GM23338 (cell line): ENCODE measurements at regions not wholly inside any gene's neighbourhood (a gene's known extent, or its start where the extent isn't known, plus 50 kb on each side); places are given as distances from the start of the nearest gene placed in this dataset.

Source experiments
- ATAC-seq: fragments of 200-7000 bp; cut with Tn5 transposase; 3 replicates; pipeline ENCODE4 v1.9.1; 2020
- DNase-seq: peaks from one replicate; pipeline ENCODE4 v3.0.0-alpha.2; 2015; ENCODE audit warnings: low spot score
- H2AFZ ChIP-seq: fragments of 200-600 bp; sonication (generic); 2 replicates; pipeline ENCODE4 v1.8.0; 2016; ENCODE audit warnings: antibody characterized with exemption, mild to moderate bottlenecking, moderate library complexity
- H3F3A ChIP-seq: fragments of 200-600 bp; sonication (generic); replicated peaks from 2 replicates; pipeline ENCODE4 v1.8.0; 2017; ENCODE audit warnings: antibody characterized with exemption, mixed run types, low read depth
- H3K27ac ChIP-seq: fragments of 200-600 bp; sonication (generic); 2 replicates; pipeline ENCODE4 v1.6.1; 2016; ENCODE audit warnings: low read depth
- H3K27me3 ChIP-seq: fragments of 200-600 bp; sonication (generic); 2 replicates; pipeline ENCODE4 v1.8.0; 2016; ENCODE audit warnings: mild to moderate bottlenecking, mixed run types, moderate library complexity; ENCODE audit not compliant: insufficient read depth
- H3K36me3 ChIP-seq: fragments of 200-600 bp; sonication (generic); 2 replicates; pipeline ENCODE4 v1.8.0; 2016; ENCODE audit warnings: mild to moderate bottlenecking; ENCODE audit not compliant: insufficient read depth
- H3K4me1 ChIP-seq: fragments of 200-600 bp; sonication (generic); 2 replicates; pipeline ENCODE4 v1.8.0; 2016; ENCODE audit warnings: mild to moderate bottlenecking, moderate library complexity; ENCODE audit not compliant: insufficient read depth
- H3K4me2 ChIP-seq: fragments of 200-600 bp; sonication (generic); 2 replicates; pipeline ENCODE4 v1.7.1; 2017; ENCODE audit warnings: mixed run types
- H3K4me3 ChIP-seq: fragments of 200-600 bp; sonication (generic); 2 replicates; pipeline ENCODE4 v1.6.1; 2016; ENCODE audit warnings: mixed run types
- H3K79me2 ChIP-seq: fragments of 200-600 bp; sonication (generic); replicated peaks from 2 replicates; pipeline ENCODE4 v1.8.0; 2017; ENCODE audit warnings: mild to moderate bottlenecking; ENCODE audit not compliant: insufficient read depth
- H3K9me2 ChIP-seq: fragments of 200-600 bp; sonication (generic); 2 replicates; pipeline ENCODE4 v1.8.0; 2017; ENCODE audit not compliant: insufficient read depth
- H4K20me1 ChIP-seq: fragments of 200-600 bp; sonication (generic); replicated peaks from 2 replicates; pipeline ENCODE4 v1.8.0; 2017; ENCODE audit warnings: mild to moderate bottlenecking; ENCODE audit not compliant: insufficient read depth
- H3K27ac Mint-ChIP-seq: 2 replicates; pipeline ENCODE4 v1.8.0; 2020; ENCODE audit warnings: inconsistent platforms, mild to moderate bottlenecking, moderate library complexity, mixed read lengths
- H3K27me3 Mint-ChIP-seq: 3 replicates; pipeline ENCODE4 v1.8.0; 2022; ENCODE audit warnings: low read depth, mild to moderate bottlenecking, moderate library complexity, mixed read lengths, inconsistent platforms; ENCODE audit not compliant: insufficient read depth, poor library complexity
- H3K36me3 Mint-ChIP-seq: 3 replicates; pipeline ENCODE4 v1.8.0; 2021; ENCODE audit warnings: low read depth, mild to moderate bottlenecking, inconsistent platforms, moderate library complexity, mixed read lengths
- H3K4me1 Mint-ChIP-seq: 3 replicates; pipeline ENCODE4 v1.8.0; 2020; ENCODE audit warnings: mild to moderate bottlenecking, inconsistent platforms, mixed read lengths
- H3K4me3 Mint-ChIP-seq: 3 replicates; pipeline ENCODE4 v1.8.0; 2021; ENCODE audit warnings: moderate library complexity, mild to moderate bottlenecking, inconsistent platforms, mixed read lengths
- H3K9me3 Mint-ChIP-seq: 3 replicates; pipeline ENCODE4 v1.8.0; 2020; ENCODE audit warnings: moderate library complexity, mild to moderate bottlenecking, inconsistent platforms, mixed read lengths
- CREB1 ChIP-seq: fragments of 250-450 bp; sonication (Bioruptor Pico); IDR thresholded peaks from 2 replicates; pipeline ENCODE4 v1.5.0; 2020; ENCODE audit warnings: low read depth, mild to moderate bottlenecking, moderate library complexity
- EZH2 ChIP-seq: fragments of 200-600 bp; sonication (generic); IDR thresholded peaks from one replicate; pipeline ENCODE4 v1.8.0; 2017; ENCODE audit warnings: antibody characterized with exemption, mild to moderate bottlenecking, low read depth; ENCODE audit not compliant: unreplicated experiment
- EZH2phosphoT487 ChIP-seq: fragments of 200-600 bp; sonication (generic); IDR thresholded peaks from one replicate; pipeline ENCODE4 v1.8.1; 2018; ENCODE audit warnings: antibody characterized with exemption; ENCODE audit not compliant: unreplicated experiment
- JUNB ChIP-seq: IDR thresholded peaks from one replicate; pipeline ENCODE4 v1.6.1; 2016; ENCODE audit warnings: antibody characterized with exemption; ENCODE audit not compliant: unreplicated experiment
- NANOG ChIP-seq: IDR thresholded peaks from 2 replicates; pipeline ENCODE4 v1.6.1; 2016; ENCODE audit warnings: antibody characterized with exemption, borderline replicate concordance
- POLR2AphosphoS5 ChIP-seq: IDR thresholded peaks from 2 replicates; pipeline ENCODE4 v1.6.1; 2016; ENCODE audit warnings: antibody characterized with exemption, low read depth
- STAT1 ChIP-seq: IDR thresholded peaks from one replicate; pipeline ENCODE4 v1.6.1; 2016; ENCODE audit warnings: antibody characterized with exemption; ENCODE audit not compliant: unreplicated experiment
- ZNF114 ChIP-seq: fragments of 250-450 bp; sonication (Bioruptor Pico); IDR thresholded peaks from 2 replicates; pipeline ENCODE4 v1.5.0; 2020; ENCODE audit warnings: mild to moderate bottlenecking, moderate library complexity
- ZNF331 ChIP-seq: fragments of 250-450 bp; sonication (Bioruptor Pico); IDR thresholded peaks from 2 replicates; pipeline ENCODE4 v1.5.0; 2020; ENCODE audit warnings: low read depth, mild to moderate bottlenecking, moderate library complexity
- TF ChIP-seq, protein P1 (sequence below): IDR thresholded peaks from one replicate; pipeline ENCODE4 v1.6.1; 2018; ENCODE audit warnings: antibody characterized with exemption; ENCODE audit not compliant: unreplicated experiment
- TF ChIP-seq, protein P2 (sequence below): fragments of 250-450 bp; sonication (Bioruptor Pico); IDR thresholded peaks from 2 replicates; pipeline ENCODE4 v1.5.0; 2020; ENCODE audit warnings: mild to moderate bottlenecking, moderate library complexity
- TF ChIP-seq, protein P3 (sequence below): IDR thresholded peaks from 2 replicates; pipeline ENCODE4 v1.6.1; 2016; ENCODE audit warnings: antibody characterized with exemption
- TF ChIP-seq, protein P4 (sequence below), 2 experiments: fragments of 200-600 bp in 1 of 2; sonication (generic) in 1 of 2; conservative IDR thresholded peaks; 2 replicates each; pipeline versions ENCODE4 v1.5.1 to v1.6.1; 2016 to 2017; ENCODE audit warnings: antibody characterized with exemption in 2 of 2, low read depth in 2 of 2, mild to moderate bottlenecking in 2 of 2, moderate library complexity in 1 of 2

DNA sequence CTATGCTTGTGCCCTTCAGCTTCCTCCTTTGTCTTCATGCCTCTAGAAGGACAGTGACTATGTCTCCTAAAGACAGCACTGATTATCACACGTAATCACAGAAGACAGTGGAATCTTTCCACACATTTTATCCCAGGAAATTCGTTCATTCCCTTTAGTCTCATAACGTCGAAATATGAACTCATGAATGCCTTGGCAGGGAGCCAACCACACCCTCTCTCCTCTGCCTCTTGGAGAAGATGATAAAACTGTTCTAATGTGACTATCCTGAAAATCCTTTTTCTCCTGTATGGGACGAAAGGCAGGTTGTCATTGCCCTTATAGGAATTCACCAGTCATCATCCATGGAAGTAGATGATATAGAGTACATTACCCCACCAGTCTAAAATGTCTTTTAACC is 726.6 kb upstream of the FANCL start:
- peaks cover 18% of the 10 kb centered on the region for H3K4me1 Mint-ChIP-seq
- Histone ChIP-seq H3K4me1 (peaks cover 16% of the 10 kb centered on the region), H4K20me1 (no peaks in the 10 kb centered on the region), H3K4me2 (no peak overlapping the region), H3K27me3 (no peaks in the 10 kb centered on the region), H3K9me2 (no peaks in the 10 kb centered on the region), H3K79me2 (no peaks in the 10 kb centered on the region), H2AFZ (no peak overlapping the region), H3K27ac (no peak overlapping the region), H3K4me3 (no peak overlapping the region), H3K36me3 (no peaks in the 10 kb centered on the region), H3F3A (no peaks in the 10 kb centered on the region)
- H3K27ac Mint-ChIP-seq = no peak overlapping the region
- H3K36me3 Mint-ChIP-seq = no peaks in the 10 kb centered on the region
- TF ChIP-seq NANOG (no peak), CREB1 (CRISPR knock-in tag) (no peak), EZH2 (no peak), STAT1 (no peak), ZNF114 (CRISPR knock-in tag) (no peak), JUNB (no peak), ZNF331 (CRISPR knock-in tag) (no peak), POLR2AphosphoS5 (no peak), EZH2phosphoT487 (no peak)
- TF ChIP-seq, protein P1, sequence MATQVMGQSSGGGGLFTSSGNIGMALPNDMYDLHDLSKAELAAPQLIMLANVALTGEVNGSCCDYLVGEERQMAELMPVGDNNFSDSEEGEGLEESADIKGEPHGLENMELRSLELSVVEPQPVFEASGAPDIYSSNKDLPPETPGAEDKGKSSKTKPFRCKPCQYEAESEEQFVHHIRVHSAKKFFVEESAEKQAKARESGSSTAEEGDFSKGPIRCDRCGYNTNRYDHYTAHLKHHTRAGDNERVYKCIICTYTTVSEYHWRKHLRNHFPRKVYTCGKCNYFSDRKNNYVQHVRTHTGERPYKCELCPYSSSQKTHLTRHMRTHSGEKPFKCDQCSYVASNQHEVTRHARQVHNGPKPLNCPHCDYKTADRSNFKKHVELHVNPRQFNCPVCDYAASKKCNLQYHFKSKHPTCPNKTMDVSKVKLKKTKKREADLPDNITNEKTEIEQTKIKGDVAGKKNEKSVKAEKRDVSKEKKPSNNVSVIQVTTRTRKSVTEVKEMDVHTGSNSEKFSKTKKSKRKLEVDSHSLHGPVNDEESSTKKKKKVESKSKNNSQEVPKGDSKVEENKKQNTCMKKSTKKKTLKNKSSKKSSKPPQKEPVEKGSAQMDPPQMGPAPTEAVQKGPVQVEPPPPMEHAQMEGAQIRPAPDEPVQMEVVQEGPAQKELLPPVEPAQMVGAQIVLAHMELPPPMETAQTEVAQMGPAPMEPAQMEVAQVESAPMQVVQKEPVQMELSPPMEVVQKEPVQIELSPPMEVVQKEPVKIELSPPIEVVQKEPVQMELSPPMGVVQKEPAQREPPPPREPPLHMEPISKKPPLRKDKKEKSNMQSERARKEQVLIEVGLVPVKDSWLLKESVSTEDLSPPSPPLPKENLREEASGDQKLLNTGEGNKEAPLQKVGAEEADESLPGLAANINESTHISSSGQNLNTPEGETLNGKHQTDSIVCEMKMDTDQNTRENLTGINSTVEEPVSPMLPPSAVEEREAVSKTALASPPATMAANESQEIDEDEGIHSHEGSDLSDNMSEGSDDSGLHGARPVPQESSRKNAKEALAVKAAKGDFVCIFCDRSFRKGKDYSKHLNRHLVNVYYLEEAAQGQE = no peak
- TF ChIP-seq, protein P2, sequence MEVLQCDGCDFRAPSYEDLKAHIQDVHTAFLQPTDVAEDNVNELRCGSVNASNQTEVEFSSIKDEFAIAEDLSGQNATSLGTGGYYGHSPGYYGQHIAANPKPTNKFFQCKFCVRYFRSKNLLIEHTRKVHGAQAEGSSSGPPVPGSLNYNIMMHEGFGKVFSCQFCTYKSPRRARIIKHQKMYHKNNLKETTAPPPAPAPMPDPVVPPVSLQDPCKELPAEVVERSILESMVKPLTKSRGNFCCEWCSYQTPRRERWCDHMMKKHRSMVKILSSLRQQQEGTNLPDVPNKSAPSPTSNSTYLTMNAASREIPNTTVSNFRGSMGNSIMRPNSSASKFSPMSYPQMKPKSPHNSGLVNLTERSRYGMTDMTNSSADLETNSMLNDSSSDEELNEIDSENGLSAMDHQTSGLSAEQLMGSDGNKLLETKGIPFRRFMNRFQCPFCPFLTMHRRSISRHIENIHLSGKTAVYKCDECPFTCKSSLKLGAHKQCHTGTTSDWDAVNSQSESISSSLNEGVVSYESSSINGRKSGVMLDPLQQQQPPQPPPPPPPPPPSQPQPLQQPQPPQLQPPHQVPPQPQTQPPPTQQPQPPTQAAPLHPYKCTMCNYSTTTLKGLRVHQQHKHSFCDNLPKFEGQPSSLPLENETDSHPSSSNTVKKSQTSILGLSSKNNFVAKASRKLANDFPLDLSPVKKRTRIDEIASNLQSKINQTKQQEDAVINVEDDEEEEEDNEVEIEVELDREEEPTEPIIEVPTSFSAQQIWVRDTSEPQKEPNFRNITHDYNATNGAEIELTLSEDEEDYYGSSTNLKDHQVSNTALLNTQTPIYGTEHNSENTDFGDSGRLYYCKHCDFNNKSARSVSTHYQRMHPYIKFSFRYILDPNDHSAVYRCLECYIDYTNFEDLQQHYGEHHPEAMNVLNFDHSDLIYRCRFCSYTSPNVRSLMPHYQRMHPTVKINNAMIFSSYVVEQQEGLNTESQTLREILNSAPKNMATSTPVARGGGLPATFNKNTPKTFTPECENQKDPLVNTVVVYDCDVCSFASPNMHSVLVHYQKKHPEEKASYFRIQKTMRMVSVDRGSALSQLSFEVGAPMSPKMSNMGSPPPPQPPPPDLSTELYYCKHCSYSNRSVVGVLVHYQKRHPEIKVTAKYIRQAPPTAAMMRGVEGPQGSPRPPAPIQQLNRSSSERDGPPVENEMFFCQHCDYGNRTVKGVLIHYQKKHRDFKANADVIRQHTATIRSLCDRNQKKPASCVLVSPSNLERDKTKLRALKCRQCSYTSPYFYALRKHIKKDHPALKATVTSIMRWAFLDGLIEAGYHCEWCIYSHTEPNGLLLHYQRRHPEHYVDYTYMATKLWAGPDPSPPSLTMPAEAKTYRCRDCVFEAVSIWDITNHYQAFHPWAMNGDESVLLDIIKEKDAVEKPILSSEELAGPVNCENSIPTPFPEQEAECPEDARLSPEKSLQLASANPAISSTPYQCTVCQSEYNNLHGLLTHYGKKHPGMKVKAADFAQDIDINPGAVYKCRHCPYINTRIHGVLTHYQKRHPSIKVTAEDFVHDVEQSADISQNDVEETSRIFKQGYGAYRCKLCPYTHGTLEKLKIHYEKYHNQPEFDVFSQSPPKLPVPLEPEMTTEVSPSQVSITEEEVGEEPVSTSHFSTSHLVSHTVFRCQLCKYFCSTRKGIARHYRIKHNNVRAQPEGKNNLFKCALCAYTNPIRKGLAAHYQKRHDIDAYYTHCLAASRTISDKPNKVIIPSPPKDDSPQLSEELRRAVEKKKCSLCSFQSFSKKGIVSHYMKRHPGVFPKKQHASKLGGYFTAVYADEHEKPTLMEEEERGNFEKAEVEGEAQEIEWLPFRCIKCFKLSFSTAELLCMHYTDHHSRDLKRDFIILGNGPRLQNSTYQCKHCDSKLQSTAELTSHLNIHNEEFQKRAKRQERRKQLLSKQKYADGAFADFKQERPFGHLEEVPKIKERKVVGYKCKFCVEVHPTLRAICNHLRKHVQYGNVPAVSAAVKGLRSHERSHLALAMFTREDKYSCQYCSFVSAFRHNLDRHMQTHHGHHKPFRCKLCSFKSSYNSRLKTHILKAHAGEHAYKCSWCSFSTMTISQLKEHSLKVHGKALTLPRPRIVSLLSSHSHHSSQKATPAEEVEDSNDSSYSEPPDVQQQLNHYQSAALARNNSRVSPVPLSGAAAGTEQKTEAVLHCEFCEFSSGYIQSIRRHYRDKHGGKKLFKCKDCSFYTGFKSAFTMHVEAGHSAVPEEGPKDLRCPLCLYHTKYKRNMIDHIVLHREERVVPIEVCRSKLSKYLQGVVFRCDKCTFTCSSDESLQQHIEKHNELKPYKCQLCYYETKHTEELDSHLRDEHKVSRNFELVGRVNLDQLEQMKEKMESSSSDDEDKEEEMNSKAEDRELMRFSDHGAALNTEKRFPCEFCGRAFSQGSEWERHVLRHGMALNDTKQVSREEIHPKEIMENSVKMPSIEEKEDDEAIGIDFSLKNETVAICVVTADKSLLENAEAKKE = no peak
- TF ChIP-seq, protein P3, sequence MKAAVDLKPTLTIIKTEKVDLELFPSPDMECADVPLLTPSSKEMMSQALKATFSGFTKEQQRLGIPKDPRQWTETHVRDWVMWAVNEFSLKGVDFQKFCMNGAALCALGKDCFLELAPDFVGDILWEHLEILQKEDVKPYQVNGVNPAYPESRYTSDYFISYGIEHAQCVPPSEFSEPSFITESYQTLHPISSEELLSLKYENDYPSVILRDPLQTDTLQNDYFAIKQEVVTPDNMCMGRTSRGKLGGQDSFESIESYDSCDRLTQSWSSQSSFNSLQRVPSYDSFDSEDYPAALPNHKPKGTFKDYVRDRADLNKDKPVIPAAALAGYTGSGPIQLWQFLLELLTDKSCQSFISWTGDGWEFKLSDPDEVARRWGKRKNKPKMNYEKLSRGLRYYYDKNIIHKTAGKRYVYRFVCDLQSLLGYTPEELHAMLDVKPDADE = no peak
- TF ChIP-seq, protein P4, sequence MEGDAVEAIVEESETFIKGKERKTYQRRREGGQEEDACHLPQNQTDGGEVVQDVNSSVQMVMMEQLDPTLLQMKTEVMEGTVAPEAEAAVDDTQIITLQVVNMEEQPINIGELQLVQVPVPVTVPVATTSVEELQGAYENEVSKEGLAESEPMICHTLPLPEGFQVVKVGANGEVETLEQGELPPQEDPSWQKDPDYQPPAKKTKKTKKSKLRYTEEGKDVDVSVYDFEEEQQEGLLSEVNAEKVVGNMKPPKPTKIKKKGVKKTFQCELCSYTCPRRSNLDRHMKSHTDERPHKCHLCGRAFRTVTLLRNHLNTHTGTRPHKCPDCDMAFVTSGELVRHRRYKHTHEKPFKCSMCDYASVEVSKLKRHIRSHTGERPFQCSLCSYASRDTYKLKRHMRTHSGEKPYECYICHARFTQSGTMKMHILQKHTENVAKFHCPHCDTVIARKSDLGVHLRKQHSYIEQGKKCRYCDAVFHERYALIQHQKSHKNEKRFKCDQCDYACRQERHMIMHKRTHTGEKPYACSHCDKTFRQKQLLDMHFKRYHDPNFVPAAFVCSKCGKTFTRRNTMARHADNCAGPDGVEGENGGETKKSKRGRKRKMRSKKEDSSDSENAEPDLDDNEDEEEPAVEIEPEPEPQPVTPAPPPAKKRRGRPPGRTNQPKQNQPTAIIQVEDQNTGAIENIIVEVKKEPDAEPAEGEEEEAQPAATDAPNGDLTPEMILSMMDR (conservative IDR thresholded peaks at IDR 0.05; ENCODE audit: low read depth in 2 of 2) = no peak
- no peak for ATAC-seq
- H3K4me3 Mint-ChIP-seq = no peak overlapping the region
- DNase-seq = no peak
- H3K9me3 Mint-ChIP-seq = no peaks in the 10 kb centered on the region
- no peaks in the 10 kb centered on the region for H3K27me3 Mint-ChIP-seq
